HG02884 (cell line): ENCODE measurements at regions not wholly inside any gene's neighbourhood (a gene's known extent, or its start where the extent isn't known, plus 50 kb on each side); places are given as distances from the start of the nearest gene placed in this dataset.

Experiments
- ATAC-seq: cut with Tn5 transposase; IDR thresholded peaks from one replicate; pipeline ENCODE4 v1.9.1; 2021; ENCODE audit warnings: mild to moderate bottlenecking, moderate library complexity; ENCODE audit not compliant: unreplicated experiment

- ATAC-seq, result no peak
Measured at GRCh38 chr10:3982746-3983442, 197.9 kb upstream of the KLF6 start.

DNA sequence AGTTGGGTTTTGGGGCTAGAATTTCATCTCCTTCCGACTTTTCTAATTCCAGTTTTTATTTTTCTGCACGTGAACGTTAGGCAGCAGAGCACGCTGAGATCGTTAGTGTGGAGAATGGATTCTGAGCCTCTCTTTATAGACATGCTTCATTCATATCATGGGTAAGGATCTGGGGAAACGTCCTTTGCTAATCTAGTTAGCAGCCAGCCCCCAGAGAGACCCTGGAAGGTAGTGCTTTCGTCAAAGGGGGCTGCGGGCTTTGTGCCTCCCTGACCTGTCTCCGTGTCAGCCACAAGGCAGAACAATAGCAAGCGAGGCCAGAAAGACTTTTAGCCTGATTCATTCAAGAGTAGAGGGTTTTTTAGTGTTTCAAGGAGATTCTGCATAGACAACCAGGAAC lies 196.3 kb upstream of the KLF6 start:
- ATAC-seq, result no peak

DNA sequence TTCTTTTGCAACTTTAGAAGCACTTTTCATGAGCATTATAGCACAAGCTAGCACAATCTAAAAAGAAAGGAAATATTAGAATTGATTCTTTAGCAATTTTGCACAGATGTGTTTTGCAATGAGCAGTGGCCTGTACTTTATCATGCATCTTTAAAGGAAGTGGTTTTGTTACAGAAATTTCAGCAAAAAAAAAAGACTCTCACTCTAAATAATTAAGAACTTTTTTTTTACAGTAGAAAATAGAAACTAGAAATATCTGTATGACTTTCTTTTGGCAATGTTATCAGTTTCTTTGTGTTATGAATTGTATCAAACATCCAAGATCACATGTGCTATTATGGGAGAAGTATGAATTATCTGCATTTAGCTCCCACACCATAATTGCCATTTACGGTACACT lies 195.7 kb upstream of the KLF6 start:
- ATAC-seq, result no peak

DNA sequence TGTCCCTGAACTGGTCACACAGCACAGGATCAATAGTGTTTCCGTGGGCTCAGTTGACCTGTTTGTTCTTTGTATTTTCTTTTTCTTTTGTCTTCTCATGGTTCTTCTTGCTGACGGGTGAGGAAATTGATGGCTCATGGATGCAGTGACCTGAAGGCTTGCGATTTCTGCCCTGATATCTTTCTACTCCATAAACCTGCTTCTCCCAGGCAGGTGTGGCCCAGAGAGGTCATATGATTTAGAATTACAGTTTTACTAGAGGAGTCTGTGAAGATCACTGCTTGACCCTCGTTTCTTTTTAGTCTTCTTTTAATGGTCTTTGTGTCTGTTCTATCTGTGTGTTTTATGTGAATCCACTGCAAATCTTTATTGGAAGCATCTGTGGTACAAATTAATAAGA lies 195.1 kb upstream of the KLF6 start:
- no peak for ATAC-seq

- ATAC-seq, result no peak
Measured at GRCh38 chr10:3978761-3979160, 193.8 kb upstream of the KLF6 start.

DNA sequence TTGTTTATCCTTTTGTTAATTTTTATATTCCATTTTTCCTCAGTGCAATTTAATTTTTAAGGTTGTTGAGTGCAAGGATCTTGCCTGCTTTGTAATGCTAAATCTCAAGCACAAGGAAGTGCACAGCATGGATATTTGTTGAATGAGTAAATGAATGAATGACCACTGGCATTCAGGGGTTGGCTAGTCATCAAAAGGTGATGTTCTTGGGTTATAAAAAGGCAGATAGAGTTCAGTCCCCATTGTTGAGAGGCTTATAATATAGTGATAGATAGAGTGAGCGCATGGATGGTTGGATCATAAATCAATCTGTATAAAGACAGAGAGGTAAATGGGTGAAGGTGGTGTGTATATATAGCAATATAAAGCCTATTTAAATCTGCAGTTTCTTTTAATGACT lies 193.2 kb upstream of the KLF6 start:
- ATAC-seq, result no peak

DNA sequence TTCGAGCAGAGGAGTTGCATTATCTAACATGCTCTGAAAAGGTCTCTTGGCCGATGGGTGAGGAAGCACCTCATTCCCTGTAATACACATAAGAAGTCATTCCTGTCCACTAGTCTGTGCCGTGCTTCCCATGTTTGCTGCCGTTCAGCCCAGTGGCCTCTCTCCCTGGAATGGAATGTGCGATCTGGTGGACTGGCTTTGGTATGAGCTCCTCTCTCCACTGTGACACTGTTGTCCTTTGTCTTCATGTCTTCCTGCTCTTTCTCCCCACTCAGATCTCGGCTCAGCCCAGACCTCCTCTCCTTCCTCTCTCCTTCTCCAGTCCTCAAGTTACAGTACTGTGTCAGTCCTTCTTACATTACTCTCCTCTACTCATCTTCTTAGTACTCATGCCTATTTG lies 192.8 kb upstream of the KLF6 start:
- ATAC-seq, result no peak

DNA sequence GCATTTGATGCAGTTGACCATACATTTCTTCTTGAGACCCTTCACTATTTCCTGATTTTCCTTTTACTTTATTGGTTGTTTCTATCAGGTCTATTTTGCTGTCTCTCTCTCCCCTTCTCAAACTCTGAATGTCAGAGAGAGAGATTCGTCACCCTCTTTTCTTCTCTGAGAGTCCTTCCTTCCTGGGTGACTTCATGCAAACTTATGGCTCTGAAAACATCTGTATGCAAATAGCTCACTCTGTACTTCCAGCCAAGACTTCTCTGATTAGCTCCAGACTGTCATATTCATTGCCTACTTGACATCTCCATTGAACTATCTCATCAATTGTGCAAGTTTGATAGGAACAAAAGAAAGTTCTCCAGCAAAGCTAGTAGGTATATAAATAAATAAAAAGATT lies 191.7 kb upstream of the KLF6 start:
- no peak for ATAC-seq

- no peak for ATAC-seq
Measured at GRCh38 chr10:3976171-3976570, 191.2 kb upstream of the KLF6 start.

DNA sequence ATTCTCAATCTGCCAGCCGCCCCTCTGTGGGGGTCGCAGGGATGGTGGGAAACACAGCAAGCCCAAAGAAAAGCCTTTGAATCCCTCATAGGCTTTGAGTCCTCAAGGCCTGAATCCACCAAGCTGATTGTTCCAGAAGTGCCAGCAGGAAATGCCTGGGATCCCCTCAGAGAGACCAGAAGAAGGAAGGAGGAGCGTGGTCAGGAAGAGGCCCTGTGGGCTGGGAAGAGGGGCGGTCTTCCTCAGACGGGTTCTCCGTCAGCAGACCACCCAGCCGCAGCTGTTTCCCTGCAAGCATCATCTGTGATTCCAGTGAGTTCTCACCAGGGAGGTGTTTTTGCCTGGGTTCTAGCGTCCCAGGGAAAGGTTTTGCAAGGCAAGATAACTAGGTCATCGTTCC lies 190.0 kb upstream of the KLF6 start:
- no peak for ATAC-seq

- ATAC-seq, result no peak
Measured at GRCh38 chr10:3972460-3973301, 187.7 kb upstream of the KLF6 start.

GRCh38 chr10:3971713-3972112 lies 186.7 kb upstream of the KLF6 start:
- no peak for ATAC-seq

GRCh38 chr10:3969876-3970666 lies 185.1 kb upstream of the KLF6 start:
- no peak for ATAC-seq

- no peak for ATAC-seq
Measured at GRCh38 chr10:3968727-3969126, 183.7 kb upstream of the KLF6 start.

- ATAC-seq, result no peak
Measured at GRCh38 chr10:3964516-3964915, 179.5 kb upstream of the KLF6 start.

DNA sequence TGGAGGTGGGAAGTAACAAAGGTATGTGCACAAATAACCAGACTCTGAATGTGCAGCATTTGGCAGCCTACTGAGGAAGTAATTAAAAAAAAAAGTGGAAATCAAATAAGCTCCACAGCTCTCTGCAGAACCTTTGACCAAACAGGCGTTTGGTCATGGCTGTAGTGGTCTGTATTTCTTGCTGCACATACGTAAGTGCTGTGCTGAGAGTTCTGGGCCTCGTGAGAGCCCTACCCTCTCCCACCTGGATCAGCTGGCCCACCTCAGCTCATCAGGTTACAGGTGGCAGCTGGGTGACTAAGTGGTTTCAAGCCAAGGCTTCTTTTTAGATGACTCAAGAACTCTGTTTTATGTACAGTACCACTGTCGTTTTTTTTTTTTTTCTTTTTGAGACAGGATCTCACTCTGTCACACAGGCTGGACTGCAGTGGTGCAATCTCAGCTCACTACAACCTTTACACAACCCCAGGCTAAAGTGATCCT lies 178.2 kb upstream of the KLF6 start:
- no peak for ATAC-seq

DNA sequence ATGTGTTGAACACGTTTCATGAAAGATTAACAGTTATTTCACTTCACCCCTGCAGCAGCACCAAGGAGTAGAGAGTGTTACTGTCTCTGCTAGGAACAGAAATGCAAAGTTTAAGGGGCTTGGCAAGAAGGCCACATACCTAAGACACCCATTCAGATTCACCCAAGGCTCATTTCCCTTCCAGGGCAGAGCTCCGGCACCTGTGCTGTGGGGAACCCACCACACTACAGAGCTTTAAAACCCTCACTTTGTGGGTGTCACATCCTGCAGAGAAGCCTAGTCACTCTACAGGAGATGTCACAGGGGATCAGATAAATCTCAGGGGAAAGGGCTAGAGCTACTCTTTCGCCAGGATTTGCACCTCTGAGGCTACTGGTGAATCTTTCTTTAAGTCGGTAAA lies 176.1 kb upstream of the KLF6 start:
- ATAC-seq, result no peak

DNA sequence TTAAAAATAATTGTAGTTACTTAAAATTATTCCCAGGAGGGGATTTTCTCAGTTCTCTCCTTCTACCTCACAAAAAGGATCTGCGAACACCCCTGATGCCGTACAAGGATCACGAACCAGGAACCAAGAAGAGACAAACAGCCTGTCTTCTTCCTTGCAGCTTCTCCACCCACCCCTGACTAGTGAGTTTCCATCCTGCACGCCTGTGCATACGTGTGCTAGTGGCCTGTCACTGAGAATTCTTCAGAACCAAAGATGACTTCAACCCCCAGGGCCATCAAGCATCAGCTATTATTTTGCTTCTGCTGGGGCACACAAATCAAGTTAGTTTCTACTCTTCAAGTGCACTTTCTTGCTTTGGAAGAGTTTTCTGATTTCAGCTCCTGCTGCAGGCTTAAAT lies 175.5 kb upstream of the KLF6 start:
- ATAC-seq, result no peak

GRCh38 chr10:3959370-3960325 lies 174.6 kb upstream of the KLF6 start:
- no peak for ATAC-seq

DNA sequence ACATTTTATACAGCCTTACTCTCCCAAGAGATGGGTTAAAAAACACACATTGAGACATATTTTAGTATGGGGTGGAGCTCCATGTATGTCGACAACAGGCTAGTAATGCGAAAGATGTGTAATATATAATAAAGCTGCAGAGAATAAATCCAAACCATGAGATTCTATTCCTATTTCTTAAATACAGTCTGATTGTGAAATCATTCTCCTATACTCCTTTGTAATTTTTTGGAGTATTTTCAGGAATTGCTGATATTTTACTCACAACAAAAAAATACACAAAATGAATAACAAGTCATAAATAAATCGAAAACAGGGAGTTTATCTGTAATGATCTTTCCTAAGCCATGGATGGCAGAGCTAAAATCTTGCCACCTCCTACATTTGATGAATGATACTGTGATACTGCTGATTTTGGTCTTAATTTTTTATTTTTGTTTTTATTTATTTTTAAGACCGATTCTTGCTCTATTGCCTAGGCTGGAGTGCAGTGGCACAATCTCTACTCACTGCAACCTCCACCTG lies 173.5 kb upstream of the KLF6 start:
- no peak for ATAC-seq
